Cardiac septum (tissue), 1 donor: ENCODE measurements at regions not wholly inside any gene's neighbourhood (a gene's known extent, or its start where the extent isn't known, plus 50 kb on each side); places are given as distances from the start of the nearest gene placed in this dataset.
"Not testable (repeated sequence)": the region's sequence is repeated elsewhere in the genome, so short reads cannot be mapped to it uniquely, and the experiment has no call there.

ENCODE experiments used
- DNase-seq: peaks from one replicate; pipeline ENCODE4 v3.0.0-alpha.2; 2020; ENCODE audit warnings: low spot score
- intact Hi-C: fragments of 100-400 bp; cut with DNase I; formaldehyde crosslinking; loops from one replicate; pipeline ENCODE4 v1.14.0; 2022
- donor health status: DM: no; HTN: no; CAD: no.

DNA sequence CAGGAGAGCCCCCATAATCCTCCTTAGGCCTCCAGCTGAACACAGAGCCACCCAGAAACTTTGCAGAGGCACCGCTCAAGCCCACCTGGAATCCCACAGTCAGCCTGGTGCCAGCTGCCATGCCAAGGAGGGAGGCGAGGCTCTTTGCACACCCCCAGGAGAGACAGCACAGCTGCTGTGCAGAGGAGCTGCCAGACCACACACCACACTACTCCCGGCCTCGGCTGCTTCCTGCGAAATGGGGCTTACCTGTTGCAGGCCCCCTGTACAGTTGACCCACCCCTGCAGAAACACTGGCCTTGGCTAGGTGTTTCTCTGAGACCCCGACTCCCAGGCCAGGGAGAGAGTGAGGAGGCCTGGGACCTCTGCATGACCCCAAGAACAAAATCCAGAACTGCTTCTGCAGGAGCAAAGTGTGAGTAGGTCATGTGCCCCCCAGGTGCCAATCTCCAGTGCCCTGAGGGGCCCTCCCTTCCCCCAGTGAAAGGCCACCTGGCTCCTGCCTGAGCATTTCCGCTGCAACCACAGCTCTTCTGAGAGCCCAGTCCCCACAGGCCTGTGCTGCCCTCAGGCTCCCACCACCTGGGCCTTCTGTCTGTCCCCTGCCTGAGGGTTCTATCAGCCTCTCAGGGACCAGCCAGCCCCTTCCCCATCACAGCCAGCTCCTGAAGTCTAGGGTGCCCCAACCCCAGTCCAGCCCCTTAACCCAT is 580.4 kb downstream of the UQCRFS1 start:
- intact Hi-C loops: loop anchor here (2.0 kb wide), 1 partner anchor 166 kb away; no protein-coding TSS in a partner anchor
- DNase-seq: no peak

DNA sequence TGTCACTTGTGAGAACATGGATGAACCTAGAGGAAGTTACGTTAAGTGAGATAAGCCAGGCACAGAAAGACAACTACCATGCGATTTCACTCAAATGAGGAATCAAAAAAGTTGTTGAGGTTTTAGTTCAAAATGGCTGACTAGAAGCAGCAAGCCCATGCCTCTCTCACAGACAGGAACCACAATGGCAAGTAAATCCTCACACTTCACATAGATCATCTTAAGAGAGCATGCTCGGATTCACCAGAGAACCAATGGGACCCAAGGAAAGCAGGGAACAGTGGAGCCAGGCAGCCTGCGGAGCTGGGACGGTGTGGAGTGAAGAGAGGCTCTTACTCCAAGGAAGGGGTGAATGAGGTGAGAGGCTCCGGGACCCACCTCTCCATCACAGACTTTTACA is 581.0 kb downstream of the UQCRFS1 start:
- intact Hi-C loops: loop anchor here (2.0 kb wide), 1 partner anchor 165 kb away; no protein-coding TSS in a partner anchor
- no peak for DNase-seq

- no peak for DNase-seq
- intact Hi-C loops: no loop called here
Observed at GRCh38 chr19:28627669-28628068, 585.3 kb downstream of the UQCRFS1 start.

GRCh38 chr19:28626407-28626806 is 586.5 kb downstream of the UQCRFS1 start:
- DNase-seq, intact Hi-C loops: not testable (repeated sequence)

DNA sequence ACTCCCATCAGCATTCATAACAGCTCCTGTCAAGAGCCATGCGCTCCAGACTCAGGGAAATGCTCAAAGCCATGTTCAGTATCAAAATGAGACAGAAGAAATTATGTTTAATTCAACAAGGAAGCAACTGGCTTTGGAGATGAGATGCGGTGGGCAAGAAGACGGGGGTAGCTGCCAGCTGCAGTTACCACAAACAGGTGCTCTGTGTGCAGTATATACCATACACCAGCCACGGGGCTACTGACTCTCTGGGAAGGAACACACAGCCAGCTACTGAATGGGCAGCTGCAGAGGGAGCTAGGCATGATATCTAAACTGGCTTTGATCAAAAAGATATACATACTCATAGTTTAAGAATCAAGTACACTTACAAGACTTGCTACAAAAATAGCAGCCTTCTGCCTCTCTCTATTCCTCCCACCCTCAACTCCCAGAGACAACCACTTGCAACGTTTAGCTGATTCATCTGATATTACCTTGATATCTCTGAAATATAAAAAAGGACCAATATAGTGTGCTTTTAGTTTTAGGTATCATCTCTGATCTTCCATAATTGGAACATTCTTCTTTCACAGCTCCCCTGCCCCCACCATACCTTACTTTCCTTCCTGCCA is 593.0 kb downstream of the UQCRFS1 start:
- intact Hi-C loops: no loop called here

GRCh38 chr19:28618504-28618903 is 594.4 kb downstream of the UQCRFS1 start:
- DNase-seq: no peak
- intact Hi-C loops: no loop called here

More for the DNA sequence above, 593.0 kb downstream of the UQCRFS1 start:
- DNase-seq: peak; percentile 19

- no peak for DNase-seq
- intact Hi-C loops: no loop called here
Observed at GRCh38 chr19:28615966-28616365, 597.0 kb downstream of the UQCRFS1 start.

GRCh38 chr19:28615546-28615916 is 597.4 kb downstream of the UQCRFS1 start:
- DNase-seq: no peak
- intact Hi-C loops: no loop called here

GRCh38 chr19:28614634-28615545 is 598.1 kb downstream of the UQCRFS1 start:
- intact Hi-C loops: no loop called here
- no peak for DNase-seq

- intact Hi-C loops: no loop called here
- no peak for DNase-seq
Observed at GRCh38 chr19:28612275-28612769, 600.6 kb downstream of the UQCRFS1 start.

DNA sequence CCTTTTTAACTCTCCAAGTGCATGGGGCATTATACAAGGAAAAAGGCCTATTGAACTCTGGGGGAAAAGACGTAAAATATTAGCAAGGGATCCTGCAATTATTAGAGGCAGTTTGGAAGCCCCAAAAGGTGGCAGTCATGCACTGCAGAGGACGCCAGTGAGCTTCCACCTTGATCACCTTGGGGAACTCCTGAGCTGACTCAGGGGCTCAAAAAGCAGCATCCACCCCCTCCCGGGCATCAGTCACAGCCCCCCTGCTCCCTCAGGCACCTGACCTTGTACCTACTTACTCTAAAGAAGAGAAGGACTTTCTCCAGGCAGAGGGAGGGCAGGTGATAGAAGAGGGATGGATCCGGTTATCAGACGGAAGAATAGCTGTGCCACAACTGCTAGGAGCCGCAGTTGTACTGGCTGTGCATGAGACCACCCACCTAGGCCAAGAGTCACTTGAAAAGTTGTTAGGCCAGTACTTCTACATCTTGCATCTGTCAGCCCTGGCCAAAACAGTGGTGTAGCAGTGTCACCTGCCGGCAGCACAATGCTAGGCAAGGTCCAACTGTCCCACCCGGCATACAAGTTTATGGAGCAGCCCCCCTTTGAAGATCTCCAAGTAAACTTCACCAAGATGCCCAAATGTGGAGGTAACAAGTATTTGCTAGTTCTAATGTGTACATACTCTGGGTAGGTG is 601.6 kb downstream of the UQCRFS1 start:
- DNase-seq, intact Hi-C loops: not testable (repeated sequence)

DNA sequence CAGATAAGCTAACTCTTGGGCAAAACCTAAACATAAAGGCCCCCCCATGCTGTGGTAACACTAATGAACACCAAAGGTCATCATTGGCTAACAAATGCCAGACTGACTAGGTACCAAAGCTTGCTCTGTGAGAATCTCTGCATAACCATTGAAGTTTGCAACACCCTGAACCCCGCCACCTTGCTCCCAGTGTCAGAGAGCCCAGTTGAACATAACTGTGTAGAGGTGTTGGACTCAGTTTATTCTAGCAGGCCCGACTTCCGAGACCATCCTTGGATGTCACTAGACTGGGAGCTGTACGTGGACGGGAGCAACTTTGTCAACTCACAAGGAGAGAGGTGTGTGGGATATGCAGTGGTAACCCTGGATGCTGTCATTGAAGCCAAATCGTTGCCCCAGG is 602.2 kb downstream of the UQCRFS1 start:
- no peak for DNase-seq
- intact Hi-C loops: no loop called here

DNA sequence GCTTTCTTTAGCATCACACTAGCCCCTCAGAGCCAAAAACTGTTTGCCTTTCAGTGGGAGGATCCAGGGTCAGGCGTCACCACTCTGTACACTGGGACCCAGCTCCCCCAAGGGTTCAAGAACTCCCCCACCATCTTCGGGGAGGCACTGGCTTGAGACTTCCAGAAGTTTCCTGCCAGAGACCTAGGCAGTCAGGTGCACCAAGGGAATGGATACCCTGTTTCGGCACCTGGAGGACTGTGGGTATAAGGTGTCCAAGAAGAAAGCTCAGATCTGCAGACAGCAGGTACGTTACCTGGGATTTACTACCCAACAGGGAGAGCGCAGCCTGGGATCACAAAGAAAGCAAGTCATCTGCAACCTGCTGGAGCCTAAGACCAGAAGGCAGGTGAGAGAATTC is 603.0 kb downstream of the UQCRFS1 start:
- DNase-seq: no peak
- intact Hi-C loops: no loop called here

GRCh38 chr19:28609091-28609755 is 603.7 kb downstream of the UQCRFS1 start:
- intact Hi-C loops: no loop called here
- no peak for DNase-seq

DNA sequence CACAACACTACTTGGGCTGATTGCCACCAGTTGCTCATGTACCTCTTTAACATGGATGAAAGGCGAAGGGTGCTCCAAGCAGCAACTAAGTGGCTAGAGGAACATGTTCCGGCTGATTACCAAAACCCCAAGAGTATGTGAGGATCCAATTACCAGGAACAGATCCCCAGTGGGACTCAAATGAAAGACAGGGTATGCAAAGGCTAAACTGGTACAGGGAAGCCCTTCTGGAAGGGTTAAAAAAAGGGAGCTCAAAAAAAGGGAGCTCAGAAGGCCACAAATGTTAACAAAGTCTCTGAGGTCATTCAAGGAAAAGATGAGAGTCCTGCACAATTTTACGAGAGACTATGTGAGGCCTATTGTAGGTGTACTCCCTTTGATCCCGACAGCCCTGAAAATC is 604.7 kb downstream of the UQCRFS1 start:
- intact Hi-C loops: no loop called here
- DNase-seq: no peak

GRCh38 chr19:28607066-28607583 is 605.8 kb downstream of the UQCRFS1 start:
- intact Hi-C loops: no loop called here
- no peak for DNase-seq

DNA sequence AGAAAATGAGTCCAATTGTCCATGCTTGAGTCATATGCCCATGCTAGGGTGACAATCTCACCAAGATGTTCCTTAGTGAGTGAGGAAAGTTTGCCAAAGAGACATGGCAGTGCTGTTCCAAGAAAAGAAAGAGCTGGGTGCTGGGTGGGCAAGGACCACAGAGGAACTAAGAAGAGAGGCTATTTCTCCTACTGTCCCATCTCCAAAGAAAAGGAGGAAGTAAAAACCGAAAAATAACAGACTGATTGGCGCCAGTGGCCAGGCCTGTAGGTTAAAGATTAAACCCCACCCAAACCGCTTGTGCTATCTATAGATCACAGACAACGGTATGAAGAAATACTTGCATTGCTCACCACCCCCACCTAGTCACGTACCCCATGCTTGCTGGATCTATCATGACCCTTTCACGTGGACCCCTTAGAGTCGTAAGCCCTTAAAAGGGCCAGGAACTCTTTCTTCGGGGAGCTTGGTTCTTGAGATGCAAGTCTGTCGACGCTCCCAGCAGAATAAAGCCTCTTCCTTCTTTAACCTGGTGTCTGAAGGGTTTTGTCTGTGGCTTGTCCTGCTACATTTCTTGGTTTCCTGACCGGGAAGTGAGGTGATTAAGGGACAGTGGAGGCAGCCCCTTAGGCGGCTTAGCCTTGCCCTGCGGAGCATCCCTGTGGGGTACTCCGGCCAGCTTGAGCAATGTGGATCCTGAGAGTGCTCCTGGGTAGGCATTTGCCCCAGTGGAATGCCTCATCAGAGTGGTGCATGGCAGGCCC is 606.5 kb downstream of the UQCRFS1 start:
- DNase-seq: no peak
- intact Hi-C loops: no loop called here
